Activated CD4-positive, alpha-beta T cell treated with anti-CD3 and anti-CD28 coated beads for 48 hours (primary cell): ENCODE measurements at regions not wholly inside any gene's neighbourhood (a gene's known extent, or its start where the extent isn't known, plus 50 kb on each side); places are given as distances from the start of the nearest gene placed in this dataset.
"Not testable (repeated sequence)": the region's sequence is repeated elsewhere in the genome, so short reads cannot be mapped to it uniquely, and the experiment has no call there.

Source experiments
- DNase-seq: peaks from one replicate; pipeline ENCODE4 v3.0.0-alpha.2; 2020

- DNase-seq: no peak
Measured at GRCh38 chr20:19835533-19836222, 77.6 kb downstream of the RIN2 start.

GRCh38 chr20:19838468-19838867 is 80.4 kb downstream of the RIN2 start:
- DNase-seq: no peak

DNA sequence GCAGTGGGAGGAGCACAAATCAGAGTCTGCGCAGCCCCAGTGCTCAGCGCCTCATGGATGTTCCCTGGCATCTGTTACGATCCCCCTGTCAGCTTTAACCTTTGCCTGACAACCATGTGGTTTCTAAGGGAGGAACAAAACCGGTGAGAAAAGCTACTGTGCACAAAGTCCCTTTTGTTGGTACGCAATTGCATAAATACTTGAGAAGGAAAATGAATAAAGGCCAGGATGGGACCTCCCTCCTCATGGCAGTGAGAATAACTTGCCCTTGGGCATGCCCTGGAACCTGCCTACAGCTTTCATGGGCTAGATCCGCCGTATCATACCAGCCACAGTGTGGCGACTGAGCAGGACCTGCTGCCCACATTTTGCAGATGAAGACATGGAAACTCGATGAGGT is 81.0 kb downstream of the RIN2 start:
- no peak for DNase-seq

DNA sequence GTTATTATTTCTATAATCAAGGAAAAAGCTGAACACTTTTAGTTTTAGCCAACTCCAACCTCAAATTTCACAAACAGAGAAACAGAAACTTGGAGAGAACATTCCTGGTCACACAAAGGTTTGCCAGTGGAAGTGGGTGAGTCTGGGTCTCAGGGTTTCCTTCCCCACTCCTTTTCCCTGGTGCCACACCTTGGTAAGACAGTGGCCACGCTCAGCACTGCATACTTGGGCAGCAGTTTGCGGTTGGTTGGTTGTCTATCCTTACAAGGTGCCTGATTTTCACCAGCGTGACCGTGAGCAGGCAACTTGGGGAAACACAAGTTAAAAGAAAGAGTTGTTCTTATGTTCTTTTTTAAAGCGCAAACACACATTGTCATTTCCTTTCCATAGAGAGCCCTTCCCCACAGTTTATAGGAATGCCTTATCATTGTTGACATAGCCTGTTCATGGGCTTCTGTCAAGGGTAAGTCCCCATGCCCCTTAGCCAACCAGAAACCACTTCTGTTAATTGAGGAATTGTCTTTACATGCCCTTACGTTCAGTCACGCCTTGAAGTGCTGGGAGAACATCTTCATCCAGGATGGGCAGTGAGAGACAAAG is 82.2 kb downstream of the RIN2 start:
- no peak for DNase-seq

GRCh38 chr20:19841740-19842139 is 83.7 kb downstream of the RIN2 start:
- DNase-seq: no peak

DNA sequence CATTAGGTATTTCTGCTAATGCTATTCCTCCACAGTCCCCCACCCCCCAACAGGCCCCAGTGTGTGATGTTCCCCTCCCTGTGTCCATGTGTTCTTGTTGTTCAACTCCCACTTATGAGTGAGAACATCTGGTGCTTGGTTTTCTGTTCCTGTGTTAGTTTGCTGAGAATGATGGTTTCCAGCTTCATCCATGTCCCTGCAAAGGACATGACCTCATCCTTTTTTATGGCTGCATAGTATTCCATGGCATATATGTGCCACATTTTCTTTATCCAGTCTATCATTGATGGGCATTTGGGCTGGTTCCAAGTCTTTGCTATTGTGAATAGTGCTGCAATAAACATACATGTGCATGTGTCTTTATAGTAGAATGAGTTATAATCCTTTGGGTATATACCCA is 86.8 kb downstream of the RIN2 start:
- DNase-seq: not testable (repeated sequence)

GRCh38 chr20:19847383-19847782 is 89.3 kb downstream of the RIN2 start:
- DNase-seq: no peak

DNA sequence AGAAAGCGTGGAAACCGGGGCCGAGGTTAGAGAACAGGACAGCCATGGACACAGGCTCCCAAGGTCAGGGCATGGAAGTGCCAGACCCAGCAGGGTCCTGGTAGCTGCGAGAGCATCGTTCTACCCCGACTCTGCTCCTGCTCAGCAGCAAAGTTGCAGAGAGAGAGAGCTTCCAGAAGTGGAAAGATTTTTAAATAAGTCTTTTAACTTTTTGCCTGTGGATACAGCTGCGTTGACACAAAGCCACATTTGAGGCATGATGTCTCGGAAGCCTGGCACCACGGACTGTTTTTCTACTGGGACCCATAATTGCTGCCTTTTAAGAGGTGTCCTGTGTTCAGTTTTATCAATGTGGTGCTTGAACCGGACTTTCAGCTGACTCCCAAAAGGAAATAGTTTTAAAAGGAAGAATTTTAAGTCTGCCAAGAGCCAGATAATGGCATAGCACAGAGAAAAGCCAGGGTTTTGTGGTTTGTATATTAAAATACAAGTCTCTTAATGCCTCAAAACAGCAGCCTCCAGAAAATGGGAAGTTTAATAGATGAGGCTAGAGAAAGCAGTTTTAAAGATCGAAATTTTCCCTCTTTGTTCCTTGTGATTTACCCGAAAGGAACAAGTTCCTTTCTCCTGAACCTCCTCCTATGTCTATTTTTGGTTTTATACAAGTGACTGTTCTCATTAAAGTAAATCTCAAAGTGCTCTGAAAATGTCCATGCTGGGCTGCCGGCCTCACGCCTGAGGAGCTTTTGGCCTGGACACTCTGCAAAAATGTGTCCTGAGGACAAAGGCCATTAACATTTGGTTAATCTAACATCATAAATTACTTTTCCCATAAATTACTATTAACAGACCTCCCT is 91.5 kb downstream of the RIN2 start:
- DNase-seq: no peak

GRCh38 chr20:19850198-19850533 is 92.1 kb downstream of the RIN2 start:
- DNase-seq: no peak

DNA sequence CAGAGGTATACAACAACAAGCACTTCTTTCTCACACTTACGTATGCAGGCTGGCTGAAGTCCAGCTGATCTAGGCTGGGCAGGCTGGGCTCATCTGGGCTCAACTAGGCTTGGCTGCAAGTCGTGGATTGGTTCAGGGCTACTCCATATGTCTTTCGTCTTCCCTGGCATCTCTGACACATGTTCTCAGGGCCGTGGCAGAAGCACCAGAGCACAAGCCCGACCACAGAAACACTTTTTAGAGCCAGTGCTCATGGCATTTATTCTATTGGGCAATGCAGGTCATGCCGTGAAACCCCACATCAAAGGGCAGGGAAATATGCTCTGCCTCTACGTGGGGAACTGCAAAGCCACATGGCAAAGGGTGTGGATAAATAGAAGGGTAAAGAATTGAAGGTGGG is 93.8 kb downstream of the RIN2 start:
- DNase-seq: no peak

- no peak for DNase-seq
Measured at GRCh38 chr20:19855416-19855815, 97.4 kb downstream of the RIN2 start.

- no peak for DNase-seq
Measured at GRCh38 chr20:19858466-19859371, 100.7 kb downstream of the RIN2 start.

DNA sequence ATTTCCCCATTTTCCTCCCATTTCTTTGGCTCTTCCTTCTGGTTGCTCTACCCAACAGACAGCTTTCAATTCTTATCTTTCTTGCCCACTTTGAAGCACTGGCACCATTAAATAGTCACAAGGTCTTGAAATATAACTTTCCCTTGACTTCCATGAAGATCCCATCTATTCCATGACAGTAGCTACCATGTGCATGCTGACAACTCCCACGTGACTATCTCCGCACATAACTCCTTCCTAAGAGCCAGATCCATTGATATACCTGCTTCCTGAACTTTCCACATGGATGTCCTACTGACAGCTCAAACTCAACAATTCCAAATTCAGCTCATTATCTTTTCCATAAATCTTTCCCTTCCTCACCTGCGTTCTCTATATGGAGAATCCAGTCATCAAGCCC is 101.4 kb downstream of the RIN2 start:
- no peak for DNase-seq

DNA sequence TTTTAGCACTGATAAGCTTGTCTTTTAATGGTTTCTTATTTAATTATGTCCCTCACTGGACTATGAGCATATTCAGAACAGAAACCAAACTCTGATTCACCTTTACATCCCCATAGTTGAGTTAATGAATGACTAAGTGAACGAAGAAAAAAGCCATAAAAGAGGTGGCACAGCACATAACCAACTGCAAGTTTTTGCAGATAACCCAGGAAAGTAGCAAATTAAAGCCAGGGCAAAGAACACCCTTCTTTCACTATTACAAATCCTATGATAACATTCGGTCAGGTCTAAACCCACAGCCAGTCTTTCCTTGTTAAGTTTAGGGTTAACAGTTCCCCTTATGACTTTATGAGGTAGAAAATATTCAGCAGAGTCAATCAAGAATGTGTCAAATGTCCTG is 102.7 kb downstream of the RIN2 start:
- DNase-seq: no peak

GRCh38 chr20:19861147-19861759 is 103.2 kb downstream of the RIN2 start:
- DNase-seq: no peak

GRCh38 chr20:19864130-19864529 is 106.1 kb downstream of the RIN2 start:
- no peak for DNase-seq

GRCh38 chr20:19866070-19866469 is 108.0 kb downstream of the RIN2 start:
- DNase-seq: no peak

DNA sequence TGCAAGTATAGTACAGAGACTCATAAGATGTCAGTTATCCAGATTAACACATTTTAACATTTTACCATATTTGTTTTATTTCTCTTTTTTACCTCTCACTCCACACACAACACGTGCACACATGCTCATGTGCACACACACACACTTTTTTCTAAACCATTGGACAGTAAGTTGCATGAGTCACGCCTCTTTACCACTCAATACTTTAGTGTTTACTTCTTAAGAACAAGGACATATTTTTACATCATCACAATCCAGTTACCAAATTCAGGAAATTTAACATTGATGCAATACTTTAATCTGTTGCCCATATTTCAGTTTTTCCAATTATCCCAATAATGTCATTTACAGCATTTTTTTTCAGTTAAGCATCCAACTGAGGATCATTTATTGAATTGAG is 109.0 kb downstream of the RIN2 start:
- DNase-seq: no peak

DNA sequence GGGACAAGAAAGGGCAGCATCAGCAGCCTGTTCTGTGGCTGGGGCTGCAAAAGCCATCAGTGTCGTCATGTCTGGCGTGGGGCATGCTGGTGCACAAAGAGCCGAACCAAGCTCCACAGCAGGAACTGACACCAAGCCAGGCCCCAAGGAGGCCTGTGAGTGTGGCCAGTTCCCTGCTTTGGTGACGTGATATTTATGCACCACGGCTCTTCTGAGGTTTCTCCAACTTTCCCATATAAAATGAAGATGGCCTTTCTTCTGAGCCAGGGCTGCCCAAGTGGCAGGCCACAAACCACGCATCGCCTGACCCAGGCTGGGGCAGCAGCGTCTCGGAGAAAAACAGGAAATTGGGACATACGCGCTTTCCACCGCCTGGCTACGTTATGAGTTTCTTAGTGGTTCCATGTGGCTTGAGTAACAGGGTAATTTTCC is 109.9 kb downstream of the RIN2 start:
- DNase-seq: no peak

DNA sequence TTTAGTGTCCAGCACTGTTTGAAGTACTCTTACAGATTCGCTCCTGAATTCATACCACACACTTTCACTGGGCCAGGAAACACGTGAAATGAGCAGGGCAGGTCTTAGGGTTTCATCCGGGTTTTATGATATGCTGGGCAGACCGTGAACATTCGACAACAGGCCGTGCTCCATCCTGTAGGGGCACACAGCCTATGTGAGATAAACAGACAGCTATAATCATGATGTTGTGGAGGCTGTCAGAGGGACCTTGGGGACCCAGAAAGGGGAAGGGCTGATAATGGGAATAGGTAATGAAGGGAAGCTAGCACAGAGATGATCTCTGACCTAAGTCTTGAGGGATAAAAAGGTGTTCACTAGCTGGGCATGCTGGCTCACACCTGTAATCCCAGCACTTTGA is 110.4 kb downstream of the RIN2 start:
- no peak for DNase-seq

GRCh38 chr20:19872001-19872400 is 113.9 kb downstream of the RIN2 start:
- no peak for DNase-seq

DNA sequence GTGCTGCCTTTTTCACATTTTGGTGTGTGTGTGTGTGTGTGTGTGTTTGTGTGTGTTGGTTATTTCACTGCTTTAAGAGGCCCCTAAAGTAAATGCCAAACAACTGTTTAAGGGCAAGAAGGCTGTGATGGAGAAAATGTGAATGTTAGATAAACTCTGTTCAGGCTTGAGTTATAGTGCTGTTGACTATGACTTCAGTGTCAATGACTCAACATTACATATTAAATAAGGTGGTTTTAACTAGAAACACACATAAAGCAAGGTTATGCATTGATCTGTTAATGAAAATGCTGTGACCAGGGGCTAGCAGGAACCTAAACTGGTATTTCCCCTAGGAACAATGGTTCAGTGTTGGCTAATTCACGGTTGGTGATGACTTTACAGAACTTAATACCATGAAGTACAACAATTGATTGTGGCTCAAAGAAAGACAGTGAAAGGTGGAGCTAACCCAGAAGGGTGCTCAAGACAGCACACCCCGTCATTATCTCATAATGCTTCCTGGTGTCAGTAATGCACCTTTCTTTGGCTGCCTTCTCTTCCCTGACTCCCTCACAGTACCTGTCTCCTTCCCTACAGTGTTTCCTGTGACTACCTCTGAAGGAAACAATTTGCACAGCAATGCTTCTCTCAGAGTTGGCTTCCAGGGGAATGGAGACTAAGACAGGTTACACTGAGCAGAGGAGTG is 116.1 kb downstream of the RIN2 start:
- DNase-seq: no peak
